Activated naive CD4-positive, alpha-beta T cell treated with anti-CD3 and anti-CD28 coated beads for 36 hours (primary cell): ENCODE measurements at regions not wholly inside any gene's neighbourhood (a gene's known extent, or its start where the extent isn't known, plus 50 kb on each side); places are given as distances from the start of the nearest gene placed in this dataset.
A peak's percentile ranks its signal among the peaks of the same experiment; 100 is the strongest.

ENCODE experiments used
- CTCF ChIA-PET: fragments of 350-600 bp; sonication (Branson Sonifier 250); formaldehyde crosslinking; loops from one replicate; lab custom pipeline; 2021; ENCODE audit warnings: antibody characterized with exemption; lab: Charles Lee
- DNase-seq: peaks from one replicate; pipeline ENCODE4 v3.0.0-alpha.2; 2020
- H3K27ac Mint-ChIP-seq: one replicate; pipeline ENCODE4 v1.8.0; 2021; ENCODE audit warnings: mild to moderate bottlenecking, mixed read lengths
- H3K27me3 Mint-ChIP-seq: one replicate; pipeline ENCODE4 v1.8.0; 2021; ENCODE audit warnings: low read depth, mixed read lengths
- H3K36me3 Mint-ChIP-seq: one replicate; pipeline ENCODE4 v1.8.0; 2021; ENCODE audit warnings: low read depth, mixed read lengths
- H3K4me1 Mint-ChIP-seq: one replicate; pipeline ENCODE4 v1.8.0; 2021; ENCODE audit warnings: low read depth, mixed read lengths
- H3K4me3 Mint-ChIP-seq: one replicate; pipeline ENCODE4 v1.8.0; 2021; ENCODE audit warnings: mild to moderate bottlenecking, moderate library complexity, mixed read lengths
- H3K9me3 Mint-ChIP-seq: one replicate; pipeline ENCODE4 v1.8.0; 2021; ENCODE audit warnings: mixed read lengths
- intact Hi-C: fragments of 100-400 bp; cut with micrococcal nuclease; formaldehyde crosslinking; loops from one replicate; pipeline ENCODE4 v1.15.1; 2023

DNA sequence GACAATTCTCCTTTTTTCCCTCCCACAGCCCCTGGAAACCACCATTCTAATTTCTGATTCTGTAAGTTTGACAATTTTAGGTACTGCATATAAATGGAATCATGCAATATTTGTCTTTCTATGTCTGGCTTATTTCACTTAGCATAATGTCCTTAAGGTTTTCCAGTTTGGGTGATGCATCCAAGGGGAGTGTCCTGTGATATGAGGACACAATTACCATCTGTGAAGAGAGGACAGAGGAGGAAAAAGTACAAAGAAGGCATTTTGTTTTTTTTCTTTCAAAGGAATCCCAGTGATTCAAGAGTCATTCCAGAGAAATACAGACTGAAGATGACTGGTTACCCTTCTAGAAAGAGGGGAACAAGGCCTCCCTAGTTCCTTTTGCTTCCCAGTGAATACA is 514.7 kb upstream of the TGFBR2 start:
- Mint-ChIP-seq H3K4me1 (no peaks in the 10 kb centered on the region), H3K36me3 (peaks cover 1% of the 10 kb centered on the region), H3K27ac (no peak overlapping the region), H3K9me3 (peaks cover 8% of the 10 kb centered on the region), H3K27me3 (peaks cover 3% of the 10 kb centered on the region), H3K4me3 (no peak overlapping the region)
- no peak for DNase-seq
- intact Hi-C loops, result no loop called here
- CTCF ChIA-PET, result no interaction called here

DNA sequence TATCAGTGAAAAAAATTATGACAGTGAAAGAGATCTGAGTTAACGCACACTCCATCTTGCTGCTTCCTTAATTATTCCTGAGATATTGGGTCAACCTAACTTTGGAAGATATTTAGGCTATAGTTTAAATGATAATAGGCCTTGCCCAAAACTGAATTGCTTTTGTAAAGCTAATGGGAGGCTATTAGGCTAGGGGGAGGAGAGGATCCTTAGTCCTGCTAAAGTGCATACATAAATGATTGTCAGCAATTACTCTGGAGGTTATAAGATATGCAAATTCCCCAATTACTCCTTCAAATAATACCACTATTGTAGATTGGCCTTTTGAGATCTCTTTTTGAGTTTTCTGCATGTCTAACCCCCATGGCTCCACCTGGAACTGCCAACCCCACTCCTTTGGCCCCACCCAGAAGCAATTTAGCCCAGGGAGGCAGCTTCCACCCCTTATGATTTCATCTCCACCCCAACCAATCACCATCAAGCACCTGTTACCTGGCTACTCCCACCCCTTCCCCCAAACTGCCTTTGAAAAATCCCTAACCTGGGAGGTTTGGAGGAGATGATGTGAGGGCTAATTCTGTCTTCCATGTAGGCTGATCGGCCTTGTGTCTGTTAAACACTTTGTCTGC is 509.3 kb upstream of the TGFBR2 start:
- intact Hi-C loops, result no loop called here
- H3K4me1 Mint-ChIP-seq, result peaks cover 9% of the 10 kb centered on the region
- CTCF ChIA-PET, result no interaction called here

DNA sequence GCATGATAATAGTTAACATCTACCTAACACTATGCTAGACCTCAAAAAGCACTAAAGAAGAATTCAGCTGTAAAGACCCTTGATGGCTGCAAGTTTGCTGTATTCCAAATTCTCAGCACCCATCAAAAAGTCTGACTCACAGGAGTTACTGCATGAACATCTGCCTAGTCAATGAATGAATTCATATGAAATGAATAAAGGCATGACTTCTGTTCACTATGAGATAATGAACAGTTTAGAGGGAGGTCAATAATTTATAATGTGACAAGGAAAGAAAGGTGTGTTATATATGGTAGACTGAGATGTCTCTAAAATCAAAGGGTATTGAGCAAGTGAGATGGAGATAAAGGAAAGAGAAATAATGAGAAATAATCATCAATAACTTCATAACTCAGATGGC is 508.2 kb upstream of the TGFBR2 start:
- Mint-ChIP-seq H3K36me3 (no peaks in the 10 kb centered on the region), H3K4me3 (no peak overlapping the region), H3K4me1 (peaks cover 9% of the 10 kb centered on the region), H3K27me3 (no peaks in the 10 kb centered on the region), H3K27ac (no peak overlapping the region), H3K9me3 (peaks cover 9% of the 10 kb centered on the region)
- intact Hi-C loops, result no loop called here
- CTCF ChIA-PET, result interaction anchor here (0.7 kb wide), 1 partner anchor 1285 kb away, joined by 5 read pairs; no protein-coding TSS in a partner anchor
- no peak for DNase-seq

More for the DNA sequence above, 509.3 kb upstream of the TGFBR2 start:
- Mint-ChIP-seq H3K4me3 (no peak overlapping the region), H3K27ac (no peak overlapping the region), H3K9me3 (peaks cover 9% of the 10 kb centered on the region), H3K27me3 (peaks cover 3% of the 10 kb centered on the region), H3K36me3 (peaks cover 1% of the 10 kb centered on the region)
- no peak for DNase-seq

DNA sequence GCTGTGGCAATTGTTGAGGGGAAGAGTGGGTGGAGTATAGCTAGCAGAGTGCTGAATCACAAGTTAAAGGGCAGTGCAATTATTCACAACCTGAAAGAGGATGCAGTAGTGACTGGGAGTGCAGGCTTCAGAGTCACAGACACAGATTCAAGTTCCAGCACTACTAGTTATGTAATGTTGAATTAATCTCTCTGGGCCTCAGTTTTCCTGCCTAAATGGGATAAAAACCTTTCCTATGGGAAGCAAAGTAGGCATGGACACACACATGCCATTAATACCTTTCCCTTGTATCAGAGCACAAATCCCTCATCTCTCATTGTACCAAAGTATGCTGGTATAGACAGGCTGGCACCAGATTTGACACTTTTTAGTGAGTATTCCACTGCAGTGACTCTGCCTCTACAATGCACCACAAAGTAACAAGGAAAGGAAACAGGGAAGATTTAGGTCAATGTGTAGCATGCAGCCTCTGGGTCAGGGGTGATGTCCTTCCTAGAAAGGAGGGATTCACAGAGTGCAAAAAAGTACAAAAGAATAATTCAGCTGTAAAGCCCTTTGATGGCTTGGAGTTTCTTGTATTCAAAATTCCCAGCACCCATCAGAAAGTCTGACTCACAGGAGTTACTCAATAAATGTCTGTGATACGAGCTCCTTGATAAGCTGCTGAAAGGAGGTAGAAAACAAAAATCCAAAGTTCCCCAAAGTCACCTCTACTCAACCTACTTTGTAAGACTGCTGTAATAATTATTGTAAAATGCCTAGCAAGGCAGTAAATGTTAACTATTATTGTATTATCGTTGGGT is 507.5 kb upstream of the TGFBR2 start:
- Mint-ChIP-seq H3K4me1 (peaks cover 9% of the 10 kb centered on the region), H3K27me3 (no peaks in the 10 kb centered on the region), H3K9me3 (peaks cover 9% of the 10 kb centered on the region), H3K4me3 (no peak overlapping the region), H3K27ac (no peak overlapping the region), H3K36me3 (no peaks in the 10 kb centered on the region)
- DNase-seq, result peak; percentile 15
- intact Hi-C loops, result no loop called here
- CTCF ChIA-PET, result interaction anchor here (0.6 to 0.7 kb wide), 2 partner anchors 100 to 1284 kb away, joined by 4 to 5 read pairs; no protein-coding TSS in a partner anchor

DNA sequence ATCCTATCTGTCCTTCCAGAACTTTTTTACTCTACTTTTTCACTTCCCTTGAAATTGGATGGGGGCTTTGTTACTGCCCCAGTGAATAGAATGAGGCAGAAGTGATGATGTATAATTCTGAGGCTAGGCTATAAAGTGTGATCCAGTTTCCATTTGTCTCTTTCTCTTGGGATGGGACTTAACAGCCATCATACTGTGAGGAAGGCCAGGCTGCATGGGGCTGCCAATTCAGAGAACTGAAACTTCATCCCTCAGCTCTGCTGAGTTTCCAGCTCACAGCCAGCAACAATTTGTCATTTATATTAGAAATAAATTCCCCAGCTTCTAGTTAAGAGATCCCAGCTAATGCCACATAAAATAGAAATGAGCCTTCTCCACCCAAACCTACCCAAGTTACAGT is 504.0 kb upstream of the TGFBR2 start:
- CTCF ChIA-PET, result no interaction called here
- Mint-ChIP-seq H3K36me3 (no peaks in the 10 kb centered on the region), H3K27me3 (peaks cover 9% of the 10 kb centered on the region), H3K4me3 (no peak overlapping the region), H3K4me1 (peaks cover 9% of the 10 kb centered on the region), H3K9me3 (peaks cover 5% of the 10 kb centered on the region), H3K27ac (no peak overlapping the region)
- intact Hi-C loops, result no loop called here
- DNase-seq, result no peak

DNA sequence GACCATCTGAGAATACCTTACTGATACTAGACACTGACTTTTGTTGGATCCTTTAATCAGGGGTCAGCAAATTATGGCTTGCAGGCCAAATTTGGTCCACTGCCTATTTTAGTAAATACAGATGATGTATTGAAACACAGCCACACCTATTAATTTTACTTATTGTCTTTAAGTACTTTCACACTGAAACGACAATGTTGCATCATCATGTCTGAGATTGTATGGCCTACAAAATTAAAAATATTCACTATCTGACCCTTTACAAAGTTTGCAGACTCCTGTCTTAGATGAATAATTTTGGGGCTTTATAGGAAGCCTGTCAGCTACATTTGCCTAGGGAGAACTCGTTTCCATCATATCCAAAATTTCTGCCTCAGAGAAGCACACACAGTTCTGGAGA is 503.2 kb upstream of the TGFBR2 start:
- no peak overlapping the region for H3K27ac Mint-ChIP-seq
- H3K27me3 Mint-ChIP-seq, result peaks cover 9% of the 10 kb centered on the region
- CTCF ChIA-PET, result no interaction called here
- peaks cover 9% of the 10 kb centered on the region for H3K4me1 Mint-ChIP-seq
- intact Hi-C loops, result no loop called here
- DNase-seq, result no peak
- peaks cover 5% of the 10 kb centered on the region for H3K9me3 Mint-ChIP-seq
- H3K36me3 Mint-ChIP-seq, result no peaks in the 10 kb centered on the region
- no peak overlapping the region for H3K4me3 Mint-ChIP-seq

DNA sequence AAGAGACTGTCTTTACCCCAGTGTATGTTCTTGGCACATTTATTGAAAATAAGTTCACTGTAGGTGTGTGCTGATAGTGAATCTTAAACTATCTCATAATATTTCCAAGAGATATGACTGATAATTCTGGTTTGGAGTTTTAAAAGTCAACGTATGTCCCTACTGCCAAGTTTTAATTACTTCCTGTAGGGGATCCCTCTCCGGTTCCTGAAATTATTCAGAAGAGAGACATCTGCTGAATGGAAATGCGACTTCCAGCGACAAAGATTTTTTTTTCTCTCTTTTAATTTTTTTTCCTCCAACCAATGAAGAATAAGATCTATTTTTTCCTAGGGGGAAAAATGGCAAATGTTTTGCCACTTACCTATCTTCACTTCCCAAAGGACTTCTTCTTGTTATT is 498.9 kb upstream of the TGFBR2 start:
- no peak for DNase-seq
- H3K4me3 Mint-ChIP-seq, result no peak overlapping the region
- peaks cover 9% of the 10 kb centered on the region for H3K27me3 Mint-ChIP-seq
- no peak overlapping the region for H3K27ac Mint-ChIP-seq
- intact Hi-C loops, result no loop called here
- CTCF ChIA-PET, result interaction anchor here (0.7 kb wide), 1 partner anchor 644 kb away, joined by 3 read pairs; no protein-coding TSS in a partner anchor
- H3K4me1 Mint-ChIP-seq, result peaks cover 5% of the 10 kb centered on the region
- no peaks in the 10 kb centered on the region for H3K36me3 Mint-ChIP-seq
- H3K9me3 Mint-ChIP-seq, result peaks cover 5% of the 10 kb centered on the region

DNA sequence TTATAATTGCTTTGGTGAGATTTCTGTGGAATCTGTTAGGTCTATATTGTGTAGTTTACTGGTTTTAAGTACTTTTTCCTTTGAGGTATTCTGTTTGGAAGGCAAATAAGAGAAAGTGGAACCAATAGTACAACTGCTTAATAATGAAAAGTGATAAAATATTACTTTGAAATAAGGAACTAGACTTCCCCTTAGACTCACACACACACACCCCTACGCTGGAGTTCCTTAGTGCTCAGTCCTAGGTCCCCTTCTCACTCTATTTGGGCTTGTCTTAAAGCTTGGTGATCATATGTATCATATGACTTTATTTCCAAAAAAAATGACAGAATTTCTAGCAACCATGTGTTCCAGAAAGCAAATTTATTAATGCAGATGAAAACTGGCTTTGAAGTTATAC is 494.0 kb upstream of the TGFBR2 start:
- CTCF ChIA-PET, result interaction anchor here (0.5 to 5.5 kb wide), 5 partner anchors 85 to 639 kb away, joined by 3 to 43 read pairs (median 9); no protein-coding TSS in a partner anchor
- Mint-ChIP-seq H3K36me3 (no peaks in the 10 kb centered on the region), H3K27me3 (no peaks in the 10 kb centered on the region), H3K4me3 (no peak overlapping the region), H3K9me3 (no peaks in the 10 kb centered on the region), H3K4me1 (peaks cover 10% of the 10 kb centered on the region), H3K27ac (no peak overlapping the region)
- intact Hi-C loops, result loop anchor here (2.0 kb wide), 2 partner anchors 70 to 494 kb away; partner anchors contain the start of gene TGFBR2
- DNase-seq, result no peak

DNA sequence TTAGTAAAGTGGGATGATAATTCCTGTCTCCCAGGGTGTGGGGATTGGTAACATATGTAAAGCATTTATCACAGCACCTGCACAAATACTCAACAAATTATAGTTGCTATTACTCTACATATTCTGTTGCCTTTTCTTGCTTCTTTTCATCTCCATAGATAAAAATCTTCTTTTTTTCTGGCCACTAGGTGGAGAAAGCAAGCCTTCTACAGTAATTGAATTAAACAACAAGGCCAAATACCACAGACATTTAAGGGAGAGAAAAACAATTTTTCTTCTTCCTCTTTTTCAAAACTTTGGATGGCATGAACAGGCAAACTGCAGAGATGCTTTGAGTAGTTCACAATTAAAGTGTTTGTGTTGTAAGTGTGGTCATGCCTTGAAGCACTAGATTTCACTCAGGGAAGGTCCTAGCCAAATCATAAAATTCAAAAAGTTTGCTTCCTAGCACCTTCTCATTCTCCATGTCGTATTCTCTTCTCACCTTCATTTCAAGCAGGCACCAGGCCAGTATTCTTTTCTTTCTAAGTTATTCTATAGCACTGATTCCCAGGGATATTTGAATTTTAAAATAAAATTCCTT is 493.4 kb upstream of the TGFBR2 start:
- no peak overlapping the region for H3K27ac Mint-ChIP-seq
- intact Hi-C loops, result loop anchor here (1.0 to 2.0 kb wide), 5 partner anchors 70 to 638 kb away; partner anchors contain the start of gene TGFBR2
- DNase-seq, result no peak
- CTCF ChIA-PET, result interaction anchor here (0.5 to 5.5 kb wide), 6 partner anchors 16 to 638 kb away, joined by 3 to 43 read pairs (median 3); no protein-coding TSS in a partner anchor
- no peaks in the 10 kb centered on the region for H3K36me3 Mint-ChIP-seq
- peaks cover 10% of the 10 kb centered on the region for H3K4me1 Mint-ChIP-seq
- H3K27me3 Mint-ChIP-seq, result no peaks in the 10 kb centered on the region
- H3K9me3 Mint-ChIP-seq, result no peaks in the 10 kb centered on the region
- H3K4me3 Mint-ChIP-seq, result no peak overlapping the region

DNA sequence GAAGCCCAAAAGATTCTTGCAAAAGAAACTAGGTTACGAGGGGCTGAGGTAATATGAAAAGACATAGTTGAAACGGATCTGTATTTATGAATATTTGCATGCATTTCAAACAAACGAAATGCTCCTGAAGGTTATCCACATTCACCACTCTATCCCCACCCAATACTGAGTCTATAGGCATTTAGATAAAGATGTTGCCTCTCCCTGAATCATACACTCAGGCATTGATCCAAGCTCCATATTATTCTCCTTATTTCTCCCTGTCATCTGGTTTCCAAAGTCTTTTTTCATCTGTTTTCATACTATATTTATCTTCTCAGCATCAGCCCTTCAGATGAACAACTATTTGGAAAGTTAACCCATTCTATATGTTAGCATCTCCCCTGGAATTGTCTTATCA is 492.5 kb upstream of the TGFBR2 start:
- H3K27me3 Mint-ChIP-seq, result no peaks in the 10 kb centered on the region
- intact Hi-C loops, result loop anchor here (1.0 to 2.0 kb wide), 5 partner anchors 71 to 637 kb away; partner anchors contain the start of gene TGFBR2
- peaks cover 10% of the 10 kb centered on the region for H3K4me1 Mint-ChIP-seq
- H3K4me3 Mint-ChIP-seq, result no peak overlapping the region
- CTCF ChIA-PET, result interaction anchor here (0.6 to 5.5 kb wide), 7 partner anchors 9 to 637 kb away, joined by 3 to 43 read pairs (median 3); no protein-coding TSS in a partner anchor
- H3K9me3 Mint-ChIP-seq, result no peaks in the 10 kb centered on the region
- no peak overlapping the region for H3K27ac Mint-ChIP-seq
- DNase-seq, result no peak
- H3K36me3 Mint-ChIP-seq, result no peaks in the 10 kb centered on the region

DNA sequence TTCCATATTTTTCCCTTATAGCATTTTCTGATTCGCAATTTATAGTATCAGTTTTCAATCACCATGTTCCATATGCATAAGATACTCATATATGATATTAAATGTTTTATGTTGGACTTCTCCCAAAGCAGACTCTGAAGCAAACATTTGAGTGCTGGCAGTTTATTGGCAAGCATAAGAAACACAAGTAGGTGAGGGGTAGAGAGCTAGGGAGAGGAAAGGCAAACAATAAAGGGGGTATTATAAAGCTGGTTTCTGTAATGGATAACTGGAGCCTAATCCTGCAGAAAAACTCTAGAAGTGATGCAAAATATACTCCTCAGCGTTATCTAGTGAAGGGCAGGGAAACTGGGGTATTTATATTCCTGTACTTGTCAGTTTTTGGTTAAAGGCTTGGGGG is 491.5 kb upstream of the TGFBR2 start:
- Mint-ChIP-seq H3K27ac (no peak overlapping the region), H3K36me3 (no peaks in the 10 kb centered on the region), H3K4me1 (peaks cover 10% of the 10 kb centered on the region), H3K9me3 (no peaks in the 10 kb centered on the region), H3K27me3 (no peaks in the 10 kb centered on the region), H3K4me3 (no peak overlapping the region)
- CTCF ChIA-PET, result interaction anchor here (0.6 to 5.5 kb wide), 4 partner anchors 83 to 636 kb away, joined by 3 to 43 read pairs (median 12); no protein-coding TSS in a partner anchor
- intact Hi-C loops, result no loop called here
- no peak for DNase-seq

DNA sequence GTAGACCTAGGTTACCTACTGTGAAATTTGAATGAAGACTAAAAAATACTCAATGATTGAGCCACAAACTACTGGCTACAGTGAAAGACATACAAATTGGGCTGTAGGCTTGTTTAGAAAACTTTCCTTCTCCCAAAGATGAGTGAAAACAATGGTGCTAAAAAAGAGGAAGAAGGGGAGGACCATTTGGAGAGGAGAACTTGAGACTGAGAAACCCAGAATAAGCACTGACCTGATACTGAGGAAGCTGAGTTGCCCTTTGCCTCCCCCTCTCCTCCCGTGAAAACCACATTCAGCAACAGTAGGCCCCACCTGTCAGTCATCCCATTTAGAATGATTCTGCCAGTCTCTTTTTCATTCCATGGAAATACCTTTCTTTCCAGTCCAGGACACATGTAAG is 484.0 kb upstream of the TGFBR2 start:
- H3K9me3 Mint-ChIP-seq, result no peaks in the 10 kb centered on the region
- H3K36me3 Mint-ChIP-seq, result no peaks in the 10 kb centered on the region
- CTCF ChIA-PET, result interaction anchor here (0.6 to 1.2 kb wide), 2 partner anchors 9 to 77 kb away, joined by 3 read pairs; no protein-coding TSS in a partner anchor

More for the DNA sequence above, 484.0 kb upstream of the TGFBR2 start:
- Mint-ChIP-seq H3K4me3 (no peak overlapping the region), H3K27ac (no peak overlapping the region), H3K4me1 (no peaks in the 10 kb centered on the region), H3K27me3 (no peaks in the 10 kb centered on the region)
- no peak for DNase-seq
- intact Hi-C loops, result no loop called here
